ENCODE measurements at regions not wholly inside any gene's neighbourhood (a gene's known extent, or its start where the extent isn't known, plus 50 kb on each side); places are given as distances from the start of the nearest gene placed in this dataset.

- no peak overlapping the region for H3K4me2 ChIP-seq
- DNase-seq (ENCODE audit: low spot score), result no peak
- H2AFZ ChIP-seq, result no peak overlapping the region
- H3K27ac ChIP-seq, result no peak overlapping the region
- no peaks in the 10 kb centered on the region for H3K9me2 ChIP-seq (replicated peaks; ENCODE audit: insufficient read depth)
- WGBS (ENCODE audit: low lambda C conversion rate, missing lambda C conversion rate), result 97% methylated on average over 6 of the region's 6 CpGs
- no peaks in the 10 kb centered on the region for H3K4me1 ChIP-seq (ENCODE audit: insufficient read depth)
- no peak for TF ChIP-seq EZH2phosphoT487 (IDR thresholded peaks at IDR 0.05; ENCODE audit: low read depth, severe bottlenecking, unreplicated experiment)
- H3K4me3 ChIP-seq, result no peak overlapping the region
- H3K36me3 ChIP-seq (replicated peaks; ENCODE audit: insufficient read depth, low read depth), result no peaks in the 10 kb centered on the region
- H3K27me3 ChIP-seq, result no peaks in the 10 kb centered on the region
- H3K9me3 ChIP-seq (ENCODE audit: low read depth), result no peaks in the 10 kb centered on the region
- H4K20me1 ChIP-seq (ENCODE audit: insufficient read depth, poor library complexity, severe bottlenecking), result no peaks in the 10 kb centered on the region
- no peaks in the 10 kb centered on the region for H3K79me2 ChIP-seq
These were observed 1694.4 kb downstream of the EFNB2 start for GRCh38 chr13:104841110-104841509.

- DNase-seq (ENCODE audit: low spot score), result no peak
- TF ChIP-seq EZH2phosphoT487 (IDR thresholded peaks at IDR 0.05; ENCODE audit: low read depth, severe bottlenecking, unreplicated experiment) (no peak), EZH2 (IDR thresholded peaks at IDR 0.05; ENCODE audit: borderline replicate concordance) (no peak), CTCF (IDR thresholded peaks at IDR 0.05; ENCODE audit: poor library complexity) (no peak)
- H3K27me3 ChIP-seq, result no peaks in the 10 kb centered on the region
- no peaks in the 10 kb centered on the region for H3K4me1 ChIP-seq (ENCODE audit: insufficient read depth)
- H3K4me2 ChIP-seq, result no peak overlapping the region
- no peak overlapping the region for H2AFZ ChIP-seq
- H3K9me2 ChIP-seq (replicated peaks; ENCODE audit: insufficient read depth), result no peaks in the 10 kb centered on the region
- WGBS (ENCODE audit: low lambda C conversion rate, missing lambda C conversion rate), result 65% methylated on average over 3 of the region's 3 CpGs
- H3K4me3 ChIP-seq, result no peak overlapping the region
- H3K27ac ChIP-seq, result no peak overlapping the region
- no peaks in the 10 kb centered on the region for H4K20me1 ChIP-seq (ENCODE audit: insufficient read depth, poor library complexity, severe bottlenecking)
- no peaks in the 10 kb centered on the region for H3K36me3 ChIP-seq (replicated peaks; ENCODE audit: insufficient read depth, low read depth)
- H3K9me3 ChIP-seq (ENCODE audit: low read depth), result no peaks in the 10 kb centered on the region
- H3K79me2 ChIP-seq, result no peaks in the 10 kb centered on the region
These were observed 1697.7 kb downstream of the EFNB2 start for GRCh38 chr13:104837756-104838155.

- Histone ChIP-seq H3K36me3 (replicated peaks; ENCODE audit: insufficient read depth, low read depth) (no peaks in the 10 kb centered on the region), H3K4me1 (ENCODE audit: insufficient read depth) (no peaks in the 10 kb centered on the region), H3K27me3 (no peaks in the 10 kb centered on the region), H3K27ac (no peak overlapping the region), H3K9me3 (ENCODE audit: low read depth) (no peaks in the 10 kb centered on the region), H3K9me2 (replicated peaks; ENCODE audit: insufficient read depth) (no peaks in the 10 kb centered on the region), H3K4me3 (no peak overlapping the region), H4K20me1 (ENCODE audit: insufficient read depth, poor library complexity, severe bottlenecking) (no peaks in the 10 kb centered on the region), H3K79me2 (no peaks in the 10 kb centered on the region), H2AFZ (no peak overlapping the region), H3K4me2 (no peak overlapping the region)
- no peak for DNase-seq (ENCODE audit: low spot score)
- TF ChIP-seq EZH2 (IDR thresholded peaks at IDR 0.05; ENCODE audit: borderline replicate concordance), result no peak
- 81% methylated on average over 1 of the region's 1 CpG for whole genome bisulfite sequencing (ENCODE audit: low lambda C conversion rate, missing lambda C conversion rate)
These were observed 1702.2 kb downstream of the EFNB2 start for GRCh38 chr13:104833221-104833620.

- TF ChIP-seq EZH2 (IDR thresholded peaks at IDR 0.05; ENCODE audit: borderline replicate concordance), result no peak
- TF ChIP-seq EZH2phosphoT487 (IDR thresholded peaks at IDR 0.05; ENCODE audit: low read depth, severe bottlenecking, unreplicated experiment), result no peak
- no peak for TF ChIP-seq CTCF (IDR thresholded peaks at IDR 0.05; ENCODE audit: poor library complexity)
- WGBS (ENCODE audit: low lambda C conversion rate, missing lambda C conversion rate), result 77% methylated on average over 4 of the region's 4 CpGs
These were observed 1703.2 kb downstream of the EFNB2 start for GRCh38 chr13:104832231-104832630.

More at GRCh38 chr13:104832231-104832630, 1703.2 kb downstream of the EFNB2 start:
- no peak overlapping the region for H2AFZ ChIP-seq
- no peaks in the 10 kb centered on the region for H3K4me1 ChIP-seq (ENCODE audit: insufficient read depth)
- H3K27me3 ChIP-seq, result no peaks in the 10 kb centered on the region
- no peaks in the 10 kb centered on the region for H3K36me3 ChIP-seq (replicated peaks; ENCODE audit: insufficient read depth, low read depth)
- H3K9me3 ChIP-seq (ENCODE audit: low read depth), result no peaks in the 10 kb centered on the region
- H3K4me3 ChIP-seq, result no peak overlapping the region
- no peak overlapping the region for H3K27ac ChIP-seq
- no peak overlapping the region for H3K4me2 ChIP-seq
- DNase-seq (ENCODE audit: low spot score), result no peak
- H4K20me1 ChIP-seq (ENCODE audit: insufficient read depth, poor library complexity, severe bottlenecking), result no peaks in the 10 kb centered on the region
- H3K9me2 ChIP-seq (replicated peaks; ENCODE audit: insufficient read depth), result no peaks in the 10 kb centered on the region
- H3K79me2 ChIP-seq, result no peaks in the 10 kb centered on the region

Measured in hepatocyte (in vitro differentiated cells).